ENCODE measurements at regions not wholly inside any gene's neighbourhood (a gene's known extent, or its start where the extent isn't known, plus 50 kb on each side); places are given as distances from the start of the nearest gene placed in this dataset.

- TF ChIP-seq SIRT6 (IDR thresholded peaks at IDR 0.05; ENCODE audit: low read length), result no peak
- TF ChIP-seq KDM5A (IDR thresholded peaks at IDR 0.05; ENCODE audit: low read length), result no peak
Observed at GRCh38 chr6:137725949-137726348, 141.1 kb upstream of the TNFAIP3 start (continued).

Measured in H1 (cell line).